ENCODE measurements at regions not wholly inside any gene's neighbourhood (a gene's known extent, or its start where the extent isn't known, plus 50 kb on each side); places are given as distances from the start of the nearest gene placed in this dataset.

DNA sequence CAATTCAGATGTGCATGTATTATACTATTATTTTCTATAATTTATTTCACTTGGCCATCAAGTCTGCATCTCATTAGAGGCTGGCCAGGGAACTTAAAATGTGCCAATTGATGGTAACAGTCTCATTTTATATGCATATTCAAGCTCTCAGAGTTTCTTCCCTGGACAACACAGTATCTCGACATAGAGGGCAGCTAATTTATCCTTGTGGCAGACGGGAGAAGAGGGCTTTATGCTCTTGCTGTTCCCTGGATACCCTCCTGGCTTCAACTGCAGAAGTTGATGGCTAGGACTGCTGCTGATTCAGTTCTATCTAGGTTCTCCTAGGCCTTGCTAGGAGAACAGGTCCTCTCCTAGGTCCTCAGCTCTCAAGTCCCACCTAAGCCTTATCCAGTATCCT, 99.1 kb upstream of the NPHP3 start:
- DNase-seq, result no peak

DNA sequence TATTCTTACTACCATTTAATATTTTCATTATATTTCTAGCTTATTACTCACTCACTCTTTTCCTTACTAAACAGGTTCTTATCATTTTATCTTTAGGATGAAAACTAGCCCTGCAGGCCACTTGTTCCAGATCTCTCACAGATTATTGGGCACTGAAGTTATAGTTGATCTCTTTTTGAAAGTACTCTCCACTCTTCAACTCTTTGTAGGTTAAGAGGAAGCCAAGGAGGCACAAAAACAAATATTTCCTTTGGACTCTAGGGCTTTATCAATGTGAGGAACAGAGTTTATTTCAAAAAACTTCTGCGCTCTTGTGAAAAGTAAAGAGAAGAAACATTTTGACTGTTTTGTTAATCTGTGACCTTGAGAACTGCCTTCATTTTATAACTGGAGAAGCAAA, 96.0 kb upstream of the NPHP3 start:
- no peak for DNase-seq

DNA sequence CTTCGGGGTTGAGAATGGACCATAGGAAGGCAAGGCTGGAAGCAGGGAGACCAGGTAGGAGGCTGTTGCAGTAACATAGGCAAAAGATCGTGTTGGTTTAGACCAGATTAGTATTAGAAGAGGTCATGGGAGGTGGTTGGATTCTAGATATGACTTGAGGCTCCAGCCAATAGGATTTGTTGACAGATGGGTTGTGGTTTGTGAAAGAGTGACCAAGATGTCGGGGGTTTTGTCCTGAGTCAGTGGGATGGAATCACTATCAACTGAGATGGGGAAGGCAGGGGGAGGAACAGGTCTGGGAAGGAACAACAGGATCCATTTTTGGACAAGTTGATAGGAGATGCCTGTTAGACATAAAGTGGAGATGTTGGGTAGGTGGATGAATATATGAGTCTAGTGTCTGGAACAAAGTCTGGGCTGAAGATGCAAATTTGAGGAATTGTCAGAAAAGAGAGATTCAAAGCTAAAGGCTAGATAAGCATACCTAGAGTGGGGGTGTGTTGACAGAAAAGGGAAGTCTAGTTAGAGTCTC, 95.5 kb upstream of the NPHP3 start:
- no peak for DNase-seq

DNA sequence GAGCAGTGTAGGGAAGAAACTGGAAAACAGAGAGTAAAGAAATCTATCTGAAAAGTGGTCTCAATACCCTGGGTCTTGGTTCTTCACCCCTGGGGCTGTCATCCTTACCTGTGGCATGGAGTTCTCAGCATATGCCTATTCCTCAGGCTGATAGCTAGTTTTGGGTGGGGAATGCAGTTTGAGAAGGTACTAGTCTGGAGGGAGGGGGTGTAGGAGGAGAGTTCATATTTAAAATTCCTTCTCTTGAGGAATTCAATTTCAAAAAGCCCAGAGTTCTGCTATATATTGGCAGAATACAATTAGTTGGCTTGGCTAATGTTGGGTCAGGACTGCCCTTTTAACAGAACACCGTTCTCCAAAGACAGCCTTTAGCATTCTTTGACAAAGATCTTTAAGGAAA, 82.9 kb upstream of the NPHP3 start:
- no peak for DNase-seq

DNA sequence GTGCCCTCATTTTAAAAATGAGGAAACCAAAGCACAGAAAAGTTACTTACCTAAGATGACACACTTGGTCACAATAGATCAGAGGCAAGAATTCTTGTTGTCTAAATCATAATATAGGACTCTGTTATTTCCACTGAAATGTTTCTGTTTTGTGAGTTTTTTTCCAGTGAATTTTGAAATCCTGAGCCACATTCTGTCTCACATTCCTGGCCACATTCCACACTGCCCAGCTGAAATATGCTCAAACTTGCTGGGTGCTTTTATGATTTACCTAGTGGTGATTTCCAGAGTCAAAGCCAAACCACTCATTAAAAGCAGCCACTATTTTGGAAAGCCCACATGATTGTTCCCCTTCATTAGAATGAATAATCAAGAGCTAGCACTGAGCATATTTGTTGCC, 82.3 kb upstream of the NPHP3 start:
- peak; percentile 71 for DNase-seq

DNA sequence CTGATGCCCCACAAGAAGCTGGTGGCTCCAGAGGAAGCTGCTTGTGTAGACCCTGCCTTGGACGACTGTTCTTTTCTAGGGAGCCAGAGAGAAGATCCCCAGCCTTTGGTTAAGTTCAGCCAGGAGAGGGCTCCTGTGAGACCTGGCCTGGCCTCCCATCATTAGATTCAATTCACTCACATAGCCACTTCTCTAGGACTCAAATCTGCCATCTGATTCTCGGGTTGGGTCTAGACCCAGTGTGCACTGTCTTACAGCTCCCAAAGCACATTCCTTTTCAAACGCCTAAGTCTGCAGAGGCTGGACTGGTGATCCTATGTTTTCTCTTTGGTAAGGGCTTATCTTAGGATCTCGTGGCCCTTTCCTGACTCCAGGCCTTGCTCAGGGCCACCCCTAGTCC, 81.7 kb upstream of the NPHP3 start:
- DNase-seq, result no peak

DNA sequence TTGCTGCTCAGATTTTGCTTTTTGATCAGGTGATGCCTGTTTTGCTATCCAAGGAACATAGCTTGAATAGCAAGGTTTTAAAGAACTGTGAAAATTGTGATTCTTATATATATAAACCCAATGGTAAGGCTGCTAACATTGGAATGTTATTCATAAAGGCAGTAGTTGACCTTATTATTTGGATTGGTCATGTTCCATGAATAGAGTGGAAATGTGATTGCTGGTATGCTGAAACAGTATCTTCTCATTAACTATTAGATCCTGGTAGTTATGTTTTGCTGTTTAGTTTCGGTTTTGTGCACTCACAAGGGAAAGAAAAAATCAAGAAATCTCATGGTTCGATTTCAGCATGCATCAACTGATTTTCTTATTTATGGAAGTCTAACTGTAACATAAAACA, 78.7 kb upstream of the NPHP3 start:
- DNase-seq, result no peak

DNA sequence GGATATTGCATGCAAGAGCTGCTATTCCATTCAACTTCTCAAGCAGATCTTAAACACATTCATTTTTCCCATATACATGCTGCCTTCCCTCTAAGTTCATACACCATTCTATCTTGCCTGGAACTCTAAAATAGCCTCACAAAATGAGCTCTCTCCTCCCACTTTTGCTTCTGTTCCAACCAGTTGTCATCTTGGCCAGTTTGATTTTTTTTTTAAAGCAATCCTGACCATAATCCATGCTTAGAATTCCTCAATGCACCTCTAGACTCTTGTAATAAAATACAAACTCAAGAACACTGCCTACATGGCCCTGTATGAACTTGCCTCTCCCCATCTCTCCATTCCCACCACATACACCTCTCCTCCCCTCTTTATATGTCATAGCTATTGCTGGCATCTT, 68.6 kb upstream of the NPHP3 start:
- DNase-seq, result no peak

DNA sequence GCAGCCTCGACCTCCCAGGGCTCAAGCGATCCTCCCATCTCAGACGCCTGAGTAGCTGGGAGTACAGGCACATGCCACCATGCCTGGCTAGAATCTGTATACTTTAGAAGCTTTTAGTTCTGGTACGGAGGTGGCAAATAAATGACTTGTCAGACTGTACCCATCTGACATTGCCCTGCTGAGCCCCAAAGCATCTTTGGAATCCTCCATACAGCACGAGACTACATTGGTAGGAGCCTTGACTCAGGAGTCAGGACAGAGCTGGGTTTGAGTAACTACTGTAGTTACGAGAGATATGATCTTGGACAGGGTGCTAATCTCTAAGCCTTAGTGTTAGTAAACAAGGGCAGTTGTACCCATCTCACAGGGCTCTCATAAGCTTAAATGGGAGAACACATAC, 67.8 kb upstream of the NPHP3 start:
- no peak for DNase-seq

DNA sequence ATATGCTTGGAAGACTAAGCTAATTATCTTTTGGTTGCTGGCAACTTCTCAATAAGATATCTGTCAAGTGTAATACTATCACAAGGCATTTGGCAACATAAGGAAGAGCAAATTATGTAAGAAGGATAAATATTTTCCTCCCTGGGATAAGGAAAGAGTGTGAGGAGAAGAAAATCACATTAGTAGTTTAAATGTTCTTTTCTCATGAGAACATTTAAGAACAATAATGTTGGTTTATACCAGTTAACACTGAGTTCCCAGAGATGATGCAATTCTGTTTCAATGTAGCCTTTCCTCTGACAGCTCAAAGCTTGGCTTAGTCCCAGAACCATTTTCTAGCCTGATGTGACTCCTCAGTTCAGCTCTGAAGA, 66.1 kb upstream of the NPHP3 start:
- peak; percentile 88 for DNase-seq

DNA sequence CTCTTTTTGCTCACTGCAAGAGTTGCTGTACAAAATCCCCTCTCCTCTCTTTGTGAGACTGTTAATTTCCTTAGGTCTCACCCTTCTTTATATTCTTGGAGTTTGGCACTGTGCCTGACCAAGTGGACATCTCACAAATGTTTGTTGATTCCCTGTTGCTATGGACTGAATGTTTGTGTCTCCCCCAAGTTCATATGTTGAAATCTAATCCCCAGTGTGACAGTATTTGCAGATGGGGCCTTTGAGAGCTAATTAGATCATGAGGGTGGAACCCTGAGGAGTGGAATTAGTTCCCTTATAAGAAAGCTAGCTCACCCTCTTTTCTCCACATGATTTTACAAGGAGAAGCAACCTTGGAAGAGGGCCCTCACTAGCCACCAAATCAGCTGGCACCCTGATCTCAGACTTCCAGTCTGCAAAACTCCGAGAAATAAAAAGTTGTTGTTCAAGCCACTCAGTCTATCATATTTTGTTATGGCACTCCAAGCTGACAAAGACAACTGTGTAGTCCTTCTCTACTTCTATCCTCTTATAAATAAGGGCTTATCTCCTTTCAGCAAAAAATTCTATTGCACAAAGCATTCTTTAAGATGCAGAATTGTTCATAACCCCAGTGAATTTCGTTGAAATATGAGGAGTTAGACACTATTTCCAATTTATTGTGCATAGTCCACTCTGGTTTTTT, 65.5 kb upstream of the NPHP3 start:
- peak; percentile 58 for DNase-seq

DNA sequence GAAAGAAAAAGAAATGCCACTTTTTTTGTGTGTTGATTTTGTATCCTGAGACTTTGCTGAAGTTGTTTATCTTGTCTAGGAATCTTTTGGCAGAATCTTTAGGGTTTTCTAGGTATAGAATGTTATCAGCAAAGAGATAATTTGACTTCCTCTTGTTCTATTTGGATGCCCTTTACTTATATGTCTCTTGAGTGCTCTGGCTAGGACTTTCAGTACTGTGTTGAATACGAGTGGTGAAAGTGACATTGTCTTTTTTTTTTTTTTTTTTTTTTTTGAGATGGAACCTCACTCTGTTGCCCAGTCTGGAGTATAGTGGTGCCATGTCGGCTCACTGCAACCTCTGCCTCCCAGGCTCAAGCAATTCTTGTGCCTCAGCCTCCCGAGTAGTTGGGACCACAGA, 64.7 kb upstream of the NPHP3 start:
- no peak for DNase-seq

DNA sequence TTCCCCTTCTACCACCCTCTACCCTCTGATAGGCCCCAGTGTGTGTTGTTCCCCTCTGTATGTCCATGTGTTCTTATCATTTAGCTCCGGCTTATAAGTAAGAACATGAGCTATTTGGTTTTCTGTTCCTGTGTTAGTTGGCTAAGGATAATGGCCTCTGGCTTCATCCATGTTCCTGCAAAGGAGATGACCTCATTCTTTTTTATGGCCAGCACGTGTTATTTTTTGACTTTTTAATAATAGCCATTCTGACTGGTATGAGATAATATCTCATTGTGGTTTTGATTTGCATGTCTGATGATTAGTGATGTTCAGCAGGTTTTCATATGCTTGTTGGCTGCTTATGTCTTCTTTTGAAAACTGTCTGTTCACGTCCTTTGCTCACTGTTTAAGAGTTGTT, 63.1 kb upstream of the NPHP3 start:
- DNase-seq, result peak; percentile 75

DNA sequence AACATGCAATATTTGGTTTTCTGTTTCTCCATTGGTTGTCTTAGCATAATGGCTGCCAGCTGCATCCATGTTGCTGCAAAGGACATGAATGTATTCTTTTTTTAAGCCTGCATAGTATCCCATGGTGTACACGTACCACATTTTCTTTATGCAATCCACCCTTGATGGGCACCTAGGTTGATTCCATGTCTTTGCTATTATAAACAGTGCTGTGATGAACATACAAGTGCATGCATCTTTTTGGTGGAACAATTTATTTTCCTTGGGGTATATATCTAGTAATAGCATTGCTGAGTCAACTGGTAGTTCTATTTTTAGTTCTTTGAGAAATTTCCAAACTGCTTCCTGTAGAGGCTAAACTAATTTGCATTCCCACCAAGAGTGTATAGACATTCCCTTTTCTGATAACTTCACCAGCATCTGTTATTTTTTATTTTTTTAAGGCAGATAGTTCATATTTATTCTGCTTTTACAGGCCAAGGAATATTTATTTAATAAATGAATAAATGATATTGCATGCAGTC, 62.4 kb upstream of the NPHP3 start:
- peak; percentile 44 for DNase-seq

DNA sequence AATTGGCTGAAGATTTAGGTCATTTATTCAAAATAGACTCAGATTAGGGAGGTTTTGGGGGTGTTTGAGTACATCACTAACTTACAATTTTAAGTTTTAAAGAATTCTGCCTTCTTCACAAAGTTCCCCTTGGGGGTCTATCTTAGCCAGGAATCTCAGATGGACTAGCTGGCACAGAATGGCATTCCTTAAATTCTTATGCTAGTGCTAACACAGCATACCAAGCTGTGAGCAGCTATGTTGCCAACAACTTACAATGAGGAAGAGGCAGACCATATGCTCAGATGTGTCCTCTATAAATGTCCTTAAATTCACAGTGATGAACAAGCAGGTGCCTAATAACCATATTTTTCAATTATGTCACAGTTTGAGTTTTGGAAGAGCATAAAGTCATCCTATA, 60.9 kb upstream of the NPHP3 start:
- DNase-seq, result peak; percentile 62

DNA sequence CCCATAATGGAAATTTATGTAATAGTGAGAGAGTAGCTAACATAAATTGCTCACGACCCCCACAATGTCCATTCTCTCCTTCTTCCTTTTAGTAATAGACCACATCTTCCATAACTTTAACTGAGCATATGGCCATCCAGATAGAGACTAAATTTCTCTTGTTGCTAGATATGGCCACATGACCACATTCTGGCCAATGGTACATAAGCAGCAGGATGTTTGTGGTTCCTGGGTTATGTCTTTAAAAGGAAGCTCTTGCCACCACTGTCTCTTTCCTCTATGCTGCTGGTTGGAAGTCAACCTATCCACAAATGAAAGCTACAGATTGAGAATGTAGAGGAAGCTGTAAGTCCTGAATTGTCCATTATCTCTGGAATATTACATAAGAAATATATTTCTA, 59.7 kb upstream of the NPHP3 start:
- DNase-seq, result no peak

DNA sequence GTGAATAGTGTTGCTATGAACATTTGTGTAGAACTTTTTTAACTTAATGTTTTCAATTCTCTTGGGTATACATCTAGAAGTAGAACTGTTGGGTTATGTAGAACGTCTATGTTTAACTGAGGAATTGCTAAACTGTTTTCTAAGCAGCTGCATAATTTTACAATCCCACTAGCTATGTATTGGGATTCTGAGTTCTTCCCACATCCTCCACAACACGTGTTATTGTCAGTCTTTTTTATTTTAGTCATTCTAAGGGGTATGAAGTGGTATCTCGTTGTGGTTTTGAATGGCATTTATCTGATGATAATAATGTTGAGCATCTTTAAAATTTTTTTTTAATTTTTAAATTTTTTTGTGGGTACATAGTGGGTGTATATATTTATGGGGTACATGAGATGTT, 55.0 kb upstream of the NPHP3 start:
- no peak for DNase-seq

DNA sequence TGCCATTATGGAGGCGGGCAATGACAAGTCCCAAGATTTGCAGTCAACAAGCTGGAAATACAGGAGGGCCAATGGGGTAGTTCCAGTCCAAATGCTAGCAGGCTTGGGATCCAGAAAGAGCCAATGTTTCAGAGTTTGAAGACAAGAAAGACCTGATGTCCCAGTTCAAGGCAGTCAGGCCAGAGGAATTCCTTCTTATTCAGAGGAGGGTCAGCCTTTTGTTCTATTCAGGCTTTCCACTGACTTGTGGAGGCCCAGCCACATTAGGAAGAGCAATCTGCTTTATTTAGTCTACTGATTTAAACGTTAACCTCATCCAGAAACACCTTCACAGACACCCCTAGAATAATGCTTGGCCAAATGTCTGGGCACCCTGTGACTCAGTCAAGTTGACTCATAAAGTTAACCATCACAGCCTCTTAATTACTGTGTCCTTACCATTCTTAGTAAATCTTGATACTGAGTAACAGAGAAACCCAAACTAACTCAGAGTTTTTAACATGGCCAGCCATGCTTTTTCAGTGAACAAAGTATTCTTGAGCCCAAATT, 50.9 kb upstream of the NPHP3 start:
- DNase-seq, result no peak

DNA sequence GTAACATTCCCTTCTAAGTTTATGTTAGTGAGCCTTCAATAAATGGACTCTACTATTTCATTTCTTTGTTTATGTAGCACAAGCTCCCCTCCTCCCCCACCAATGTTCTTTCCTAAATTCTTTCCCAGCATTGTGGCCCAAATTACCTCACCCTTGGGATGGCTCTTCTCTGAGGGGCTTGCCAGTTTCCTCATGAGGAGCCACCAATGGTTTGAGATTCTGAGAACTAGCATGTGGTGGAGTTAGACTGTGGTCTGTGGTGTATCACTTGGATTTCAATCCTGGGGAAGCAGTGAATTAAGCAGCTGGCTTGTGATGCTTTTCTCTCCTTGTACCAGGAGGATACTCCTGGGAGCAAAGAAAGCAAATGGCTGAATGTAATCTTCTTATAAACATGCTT, 50.0 kb upstream of the NPHP3 start:
- no peak for DNase-seq
